Globus pallidus (tissue), 1 donor: ENCODE measurements at regions not wholly inside any gene's neighbourhood (a gene's known extent, or its start where the extent isn't known, plus 50 kb on each side); places are given as distances from the start of the nearest gene placed in this dataset.
"Not testable (repeated sequence)": the region's sequence is repeated elsewhere in the genome, so short reads cannot be mapped to it uniquely, and the experiment has no call there.

Experiments
- DNase-seq: peaks from one replicate; pipeline ENCODE4 v3.0.0-alpha.2; 2015; ENCODE audit warnings: low spot score

- no peak for DNase-seq
These were observed 108.4 kb upstream of the RORA start for GRCh38 chr15:61337541-61337940.

GRCh38 chr15:61336026-61336638 is 107.0 kb upstream of the RORA start:
- DNase-seq = no peak

- not testable (repeated sequence) for DNase-seq
These were observed 105.6 kb upstream of the RORA start for GRCh38 chr15:61334714-61335113.

- DNase-seq = no peak
These were observed 101.9 kb upstream of the RORA start for GRCh38 chr15:61331019-61331418.

GRCh38 chr15:61327019-61327631 is 98.0 kb upstream of the RORA start:
- no peak for DNase-seq

- DNase-seq = no peak
These were observed 90.8 kb upstream of the RORA start for GRCh38 chr15:61319892-61320291.

GRCh38 chr15:61318802-61319525 is 89.9 kb upstream of the RORA start:
- DNase-seq = no peak

GRCh38 chr15:61318301-61318700 is 89.2 kb upstream of the RORA start:
- no peak for DNase-seq

- no peak for DNase-seq
These were observed 86.4 kb upstream of the RORA start for GRCh38 chr15:61315471-61315870.

- DNase-seq = no peak
These were observed 85.3 kb upstream of the RORA start for GRCh38 chr15:61314427-61314826.

GRCh38 chr15:61309617-61310016 is 80.5 kb upstream of the RORA start:
- DNase-seq = no peak

GRCh38 chr15:61309031-61309511 is 80.0 kb upstream of the RORA start:
- DNase-seq = no peak

- no peak for DNase-seq
These were observed 79.3 kb upstream of the RORA start for GRCh38 chr15:61308437-61308836.

GRCh38 chr15:61307474-61307873 is 78.4 kb upstream of the RORA start:
- no peak for DNase-seq

- DNase-seq = no peak
These were observed 72.6 kb upstream of the RORA start for GRCh38 chr15:61301701-61302100.

GRCh38 chr15:61299075-61299763 is 70.1 kb upstream of the RORA start:
- DNase-seq = no peak

- DNase-seq = no peak
These were observed 66.1 kb upstream of the RORA start for GRCh38 chr15:61295239-61295638.

GRCh38 chr15:61282661-61283060 is 53.6 kb upstream of the RORA start:
- DNase-seq = no peak

GRCh38 chr15:61281328-61281727 is 52.2 kb upstream of the RORA start:
- DNase-seq = no peak
